Endothelial cell of umbilical vein (primary cell): ENCODE measurements at regions not wholly inside any gene's neighbourhood (a gene's known extent, or its start where the extent isn't known, plus 50 kb on each side); places are given as distances from the start of the nearest gene placed in this dataset.
A peak's percentile ranks its signal among the peaks of the same experiment; 100 is the strongest.

ENCODE experiments used
- BruUV-seq: library from RNA; stranded (reverse); fragments of 400-500 nt; replicated peaks from 2 replicates; lab custom pipeline; 2021; lab: Mats Ljungman, UMichigan
- CTCF ChIA-PET: fragments of 300-600, 350-600 bp; sonication (Branson Sonifier 250); formaldehyde crosslinking; loops from one replicate; lab custom pipeline; 2021; ENCODE audit warnings: antibody characterized with exemption, inconsistent platforms; lab: Charles Lee
- POLR2A ChIA-PET: fragments of 300-600, 350-600 bp; sonication (Branson Sonifier 250); formaldehyde crosslinking; loops from one replicate; lab custom pipeline; 2021; ENCODE audit warnings: antibody characterized with exemption, inconsistent platforms; lab: Charles Lee
- DNase-seq: peaks from one replicate; pipeline ENCODE4 v3.0.0-alpha.2; 2011; ENCODE audit warnings: low read depth, low spot score
- FAIRE-seq: peaks from 2 replicates; lab custom pipeline; 2011; peaks lifted over from hg19 to GRCh38; lab: Jason Lieb, UNC
- H2AFZ ChIP-seq: 2 replicates; pipeline ENCODE4 v1.6.0; 2012; ENCODE audit warnings: low read depth, low read length, control low read depth, inconsistent platforms
- H3K27ac ChIP-seq: 2 replicates; pipeline ENCODE4 v1.5.1; 2011; ENCODE audit warnings: low read depth, mild to moderate bottlenecking, control low read depth, low read length, moderate library complexity; ENCODE audit not compliant: insufficient read depth
- H3K27me3 ChIP-seq, 2 experiments: 2 replicates each; pipeline versions ENCODE4 v1.6.0 to v1.6.1; 2011; ENCODE audit warnings: low read length in 2 of 2, mixed read lengths in 1 of 2; ENCODE audit not compliant: control insufficient read depth in 2 of 2, insufficient read depth in 2 of 2
- H3K36me3 ChIP-seq, 2 experiments: 2 replicates in 1 of 2; 3 replicates in 1 of 2; pipeline ENCODE4 v1.5.1; 2011; ENCODE audit warnings: low read length in 2 of 2, mild to moderate bottlenecking in 1 of 2, moderate library complexity in 1 of 2; ENCODE audit not compliant: control insufficient read depth in 2 of 2, insufficient read depth in 2 of 2; ENCODE audit errors: extremely low read depth in 1 of 2
- H3K4me1 ChIP-seq: 3 replicates; pipeline ENCODE4 v1.5.1; 2011; ENCODE audit warnings: mild to moderate bottlenecking, low read length; ENCODE audit not compliant: control insufficient read depth, insufficient read depth; ENCODE audit errors: extremely low read depth
- H3K4me2 ChIP-seq: 2 replicates; pipeline ENCODE4 v1.6.1; 2011; ENCODE audit warnings: low read length, control low read depth, mixed read lengths; ENCODE audit not compliant: insufficient read depth
- H3K4me3 ChIP-seq, 3 experiments: fragments of 200-600 bp in 1 of 3; sonication (generic), shearing (Covaris generic) in 1 of 3; replicated peaks in 1 of 3; 2 replicates each; pipeline ENCODE4 v1.5.1; 2011 to 2016; ENCODE audit warnings: control low read depth in 3 of 3, low read length in 3 of 3, mild to moderate bottlenecking in 2 of 3, inconsistent platforms in 1 of 3, low read depth in 1 of 3, moderate library complexity in 1 of 3; ENCODE audit not compliant: insufficient read depth in 1 of 3
- H3K79me2 ChIP-seq: 2 replicates; pipeline ENCODE4 v1.6.0; 2012; ENCODE audit warnings: low read length, inconsistent platforms; ENCODE audit not compliant: control insufficient read depth, insufficient read depth
- H3K9ac ChIP-seq: replicated peaks from 2 replicates; pipeline ENCODE3; 2011; ENCODE audit warnings: low read length, control low read depth; ENCODE audit not compliant: insufficient read depth; ENCODE audit errors: extremely low read depth
- H3K9me1 ChIP-seq: replicated peaks from 3 replicates; pipeline ENCODE4 v1.6.0; 2011; ENCODE audit warnings: mild to moderate bottlenecking, low read length; ENCODE audit not compliant: control insufficient read depth, insufficient read depth; ENCODE audit errors: extremely low read depth
- H3K9me3 ChIP-seq: replicated peaks from 2 replicates; pipeline ENCODE4 v1.5.1; 2012; ENCODE audit warnings: low read length, inconsistent platforms; ENCODE audit not compliant: control insufficient read depth, insufficient read depth
- H4K20me1 ChIP-seq: replicated peaks from 2 replicates; pipeline ENCODE3; 2011; ENCODE audit warnings: mild to moderate bottlenecking, low read length; ENCODE audit not compliant: control insufficient read depth, insufficient read depth; ENCODE audit errors: extremely low read depth
- CTCF ChIP-seq, 2 donors: IDR thresholded peaks; 1 replicate in 1 of 2; 2 replicates in 1 of 2; pipeline ENCODE4 v1.5.1; 2011; ENCODE audit warnings: low read length in 2 of 2, mild to moderate bottlenecking in 2 of 2, moderate library complexity in 2 of 2, control low read depth in 1 of 2, inconsistent platforms in 1 of 2, low read depth in 1 of 2; ENCODE audit not compliant: insufficient read depth in 1 of 2; ENCODE audit errors: extremely low read depth in 1 of 2
- EZH2 ChIP-seq: IDR thresholded peaks from 2 replicates; pipeline ENCODE4 v1.6.1; 2012; ENCODE audit warnings: borderline replicate concordance, low read depth, mild to moderate bottlenecking, moderate library complexity, low read length, inconsistent platforms; ENCODE audit not compliant: severe bottlenecking
- FOS ChIP-seq: IDR thresholded peaks from 2 replicates; pipeline ENCODE4 v1.6.1; 2011; ENCODE audit warnings: mild to moderate bottlenecking, low read length, moderate library complexity, borderline replicate concordance; ENCODE audit not compliant: insufficient read depth
- MAX ChIP-seq: IDR thresholded peaks from 2 replicates; pipeline ENCODE4 v1.6.1; 2011; ENCODE audit not compliant: insufficient read depth, insufficient read length
- MYC ChIP-seq: IDR thresholded peaks from one replicate; pipeline ENCODE4 v1.6.1; 2011; ENCODE audit warnings: mild to moderate bottlenecking, low read depth, low read length
- POLR2A ChIP-seq: IDR thresholded peaks from 2 replicates; pipeline ENCODE4 v1.6.1; 2012; ENCODE audit warnings: low read depth, mild to moderate bottlenecking, control low read depth, low read length
- POLR2AphosphoS5 ChIP-seq: IDR thresholded peaks from 2 replicates; pipeline ENCODE4 v1.6.1; 2012; ENCODE audit warnings: low read depth, mild to moderate bottlenecking, control low read depth, low read length, moderate library complexity; ENCODE audit not compliant: insufficient read depth
- dilution Hi-C: fragments of 300-500 bp; cut with MboI; formaldehyde crosslinking; loops from one replicate; pipeline ENCODE4 v1.15.0; 2019; ENCODE audit warnings: low sequenced_read_pairs; ENCODE audit not compliant: extremely low pct_ligation_motif_present
- intact Hi-C: fragments of 100-400 bp; cut with micrococcal nuclease; formaldehyde crosslinking; loops from one replicate; pipeline ENCODE4 v1.10.0; 2022

GRCh38 chr3:74267588-74268184 is 346.8 kb downstream of the CNTN3 start:
- Histone ChIP-seq H3K4me1 (no peaks in the 10 kb centered on the region), H3K36me3 (no peaks in the 10 kb centered on the region), H3K27ac (no peak overlapping the region), H3K9me1 (no peaks in the 10 kb centered on the region), H3K4me3 (no peak overlapping the region), H3K79me2 (no peaks in the 10 kb centered on the region), H4K20me1 (no peaks in the 10 kb centered on the region), H3K9ac (no peak overlapping the region), H2AFZ (no peak overlapping the region), H3K27me3 (no peaks in the 10 kb centered on the region), H3K9me3 (peaks cover 1% of the 10 kb centered on the region), H3K4me2 (no peak overlapping the region)
- CTCF ChIA-PET = no interaction called here
- BruUV-seq = no TSS peak
- intact Hi-C loops = no loop called here
- dilution Hi-C loops = no loop called here
- POLR2A ChIA-PET = no interaction called here
- no peak for TF ChIP-seq MYC
- no peak for TF ChIP-seq MAX
- TF ChIP-seq POLR2A = no peak
- peak; percentile 53 to 56 for TF ChIP-seq CTCF (IDR thresholded peaks at IDR 0.05; ENCODE audit: extremely low read depth in 1 of 2, insufficient read depth in 1 of 2, low read depth in 1 of 2, low read length in 2 of 2)
- no peak for TF ChIP-seq EZH2
- no peak for TF ChIP-seq FOS
- TF ChIP-seq POLR2AphosphoS5 = no peak
- peak; percentile 7 for DNase-seq
- FAIRE-seq = peak; percentile 37
